RKO (cell line): ENCODE measurements at regions not wholly inside any gene's neighbourhood (a gene's known extent, or its start where the extent isn't known, plus 50 kb on each side); places are given as distances from the start of the nearest gene placed in this dataset.
"Not testable (repeated sequence)": the region's sequence is repeated elsewhere in the genome, so short reads cannot be mapped to it uniquely, and the experiment has no call there.

Source experiments
- DNase-seq: peaks from one replicate; pipeline ENCODE4 v3.0.0-alpha.2; 2016; ENCODE audit warnings: low spot score

- DNase-seq, result no peak
Measured at GRCh38 chr7:19376538-19376937, 231.3 kb upstream of the FERD3L start.

GRCh38 chr7:19375976-19376375 lies 230.8 kb upstream of the FERD3L start:
- no peak for DNase-seq

DNA sequence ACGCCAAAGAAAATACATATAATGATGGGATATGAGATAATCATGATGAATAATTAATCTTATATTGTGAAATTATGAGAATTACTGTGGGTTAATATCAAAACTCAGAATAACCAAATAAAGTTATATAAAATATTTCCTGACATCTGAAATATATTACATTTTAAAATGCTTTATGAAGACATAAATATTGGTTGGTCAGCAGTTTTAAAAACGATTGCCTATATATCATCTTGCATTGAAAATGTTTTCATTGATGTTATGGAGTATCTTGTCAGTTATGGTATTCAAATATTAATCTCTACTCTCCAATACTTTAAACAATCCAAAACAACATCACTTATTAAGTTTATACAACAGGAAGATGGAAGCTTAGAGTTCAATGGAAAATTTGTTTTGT lies 228.1 kb upstream of the FERD3L start:
- DNase-seq, result no peak

GRCh38 chr7:19369806-19370205 lies 224.6 kb upstream of the FERD3L start:
- DNase-seq, result no peak

DNA sequence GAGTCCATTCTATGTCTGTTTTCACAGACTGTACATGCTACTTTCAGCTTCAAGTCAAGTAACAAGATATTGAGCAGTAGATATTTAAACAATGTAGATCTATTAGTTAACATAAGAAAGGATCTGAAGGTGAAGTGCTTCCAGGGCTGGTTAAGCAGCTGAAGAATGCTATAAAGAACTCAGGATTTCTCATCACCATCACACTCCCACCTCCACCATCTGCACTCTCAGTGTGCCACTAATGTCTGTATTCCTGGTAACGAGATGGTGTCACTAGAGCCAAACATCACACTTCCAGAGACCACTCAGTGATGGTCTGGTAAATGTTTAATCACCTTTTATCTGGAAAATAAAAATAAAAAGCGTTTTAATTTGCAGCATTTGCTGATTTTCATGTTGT lies 224.0 kb upstream of the FERD3L start:
- no peak for DNase-seq

GRCh38 chr7:19368491-19368925 lies 223.3 kb upstream of the FERD3L start:
- no peak for DNase-seq

DNA sequence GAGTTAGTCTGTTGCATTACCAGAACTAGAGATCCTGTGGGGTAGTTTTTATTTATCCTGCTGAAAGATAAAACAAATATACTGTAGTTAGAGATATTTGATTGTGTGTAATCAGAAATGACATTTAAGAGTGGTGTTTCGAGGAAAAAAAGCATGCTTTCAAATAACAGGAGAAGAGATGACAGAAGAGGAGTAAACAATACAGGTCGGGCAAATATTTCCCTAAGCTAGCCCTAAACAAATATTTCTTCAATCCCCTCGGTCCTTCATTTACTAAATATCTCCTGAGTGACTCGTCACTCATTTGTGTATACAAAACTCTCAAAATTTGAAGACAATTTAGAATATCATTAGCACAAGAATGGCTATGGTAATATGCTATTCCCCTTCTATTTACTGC lies 219.7 kb upstream of the FERD3L start:
- DNase-seq, result no peak

GRCh38 chr7:19362099-19362498 lies 216.9 kb upstream of the FERD3L start:
- peak; percentile 14 for DNase-seq

DNA sequence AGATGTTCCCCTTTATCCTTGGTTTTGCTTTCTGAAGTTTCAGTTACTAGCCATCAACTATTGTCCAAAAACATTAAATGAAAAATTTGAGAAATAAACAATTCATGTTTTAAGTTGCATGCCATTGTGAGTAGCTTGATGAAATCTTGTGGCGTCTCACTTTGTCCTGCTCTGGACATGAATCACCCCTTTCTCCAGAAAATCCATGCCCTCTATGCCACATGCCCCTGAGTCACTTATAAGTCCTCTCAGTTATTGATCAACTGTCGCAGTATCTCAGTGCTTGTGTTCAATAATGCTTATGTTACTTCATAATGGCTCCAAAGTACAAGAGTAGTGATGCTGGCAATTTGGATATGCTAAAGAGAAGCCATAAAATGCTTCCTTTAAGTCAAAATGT lies 208.0 kb upstream of the FERD3L start:
- no peak for DNase-seq

DNA sequence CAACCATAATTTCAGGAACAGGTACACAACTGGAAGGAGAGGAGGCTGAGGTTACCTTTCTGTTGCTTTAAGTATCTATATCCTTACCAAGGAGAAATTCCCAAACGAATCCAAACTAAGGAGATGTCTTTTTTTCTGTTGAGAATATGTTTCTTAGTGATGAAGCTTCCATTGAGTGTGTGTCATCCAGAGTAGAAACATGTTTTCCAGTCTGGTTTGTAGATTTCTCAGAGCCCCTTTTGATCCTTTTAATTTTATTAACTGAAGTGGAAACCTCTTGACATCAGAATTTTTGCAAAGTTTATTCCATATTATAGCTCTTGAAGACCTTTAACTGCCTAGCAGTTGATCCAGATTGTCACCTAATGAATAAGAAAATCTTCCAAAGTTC lies 207.1 kb upstream of the FERD3L start:
- no peak for DNase-seq

GRCh38 chr7:19351341-19352304 lies 206.4 kb upstream of the FERD3L start:
- DNase-seq, result no peak

DNA sequence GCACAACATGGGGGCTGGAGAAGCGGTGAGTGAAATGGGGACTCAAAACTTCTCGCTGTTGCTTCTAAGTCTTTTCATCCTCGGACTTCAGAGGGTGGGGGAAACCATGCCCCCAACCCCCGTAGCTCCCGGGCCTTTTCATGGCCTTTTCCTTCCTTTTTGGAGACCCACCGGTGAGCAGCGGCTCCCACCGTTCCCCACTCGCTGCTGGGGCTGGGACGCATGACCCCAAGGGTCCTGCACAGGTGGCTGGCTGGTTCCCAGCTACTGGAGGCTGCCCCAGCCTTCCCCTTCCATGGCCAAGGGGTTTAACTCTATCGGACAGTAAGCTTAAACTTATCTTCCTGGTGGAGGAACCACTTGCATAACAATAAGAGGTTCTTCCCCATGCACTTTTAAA lies 194.3 kb upstream of the FERD3L start:
- no peak for DNase-seq

DNA sequence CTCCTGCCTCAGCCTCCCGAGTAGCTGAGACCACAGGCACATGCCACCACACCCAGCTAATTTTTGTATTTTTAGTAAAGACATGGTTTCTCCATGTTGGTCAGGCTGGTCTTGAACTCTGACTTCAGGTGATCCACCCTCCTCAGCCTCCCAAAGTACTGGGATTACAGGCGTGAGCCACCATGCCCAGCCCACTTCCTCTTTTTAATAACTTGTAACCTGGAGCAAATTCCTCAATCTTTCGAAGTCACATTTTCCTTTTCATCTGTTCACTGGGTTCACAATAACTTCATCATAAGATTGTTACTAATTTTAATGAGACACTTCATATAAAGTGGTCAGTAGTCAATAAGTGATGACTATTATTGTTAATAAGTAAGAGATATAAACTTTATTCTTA lies 193.3 kb upstream of the FERD3L start:
- DNase-seq, result not testable (repeated sequence)

DNA sequence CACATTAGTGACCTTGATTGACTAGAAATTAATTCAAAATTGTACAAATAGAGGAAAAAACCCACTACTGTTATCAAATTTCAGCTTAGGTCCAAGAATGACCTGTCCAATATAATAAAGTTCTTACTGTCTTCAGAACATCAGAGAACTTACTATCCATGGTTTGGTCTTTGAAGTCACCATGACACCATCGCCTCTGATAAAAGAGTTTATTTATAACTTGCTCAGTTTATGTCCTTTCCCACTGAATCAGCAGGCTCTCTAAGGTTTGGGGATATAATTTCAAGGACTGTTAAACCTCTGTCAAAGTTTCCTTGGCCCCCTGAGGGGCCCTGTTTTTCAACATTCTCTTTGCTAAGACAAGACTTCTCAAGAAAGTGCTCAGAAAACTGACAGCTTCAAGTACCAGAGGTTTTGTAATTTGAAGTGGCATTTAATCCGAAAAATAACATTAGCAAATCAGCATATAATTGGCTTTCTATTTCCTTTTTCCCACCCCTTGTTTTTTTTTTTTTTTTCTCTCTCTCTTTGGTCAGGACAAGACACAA lies 191.7 kb upstream of the FERD3L start:
- no peak for DNase-seq

DNA sequence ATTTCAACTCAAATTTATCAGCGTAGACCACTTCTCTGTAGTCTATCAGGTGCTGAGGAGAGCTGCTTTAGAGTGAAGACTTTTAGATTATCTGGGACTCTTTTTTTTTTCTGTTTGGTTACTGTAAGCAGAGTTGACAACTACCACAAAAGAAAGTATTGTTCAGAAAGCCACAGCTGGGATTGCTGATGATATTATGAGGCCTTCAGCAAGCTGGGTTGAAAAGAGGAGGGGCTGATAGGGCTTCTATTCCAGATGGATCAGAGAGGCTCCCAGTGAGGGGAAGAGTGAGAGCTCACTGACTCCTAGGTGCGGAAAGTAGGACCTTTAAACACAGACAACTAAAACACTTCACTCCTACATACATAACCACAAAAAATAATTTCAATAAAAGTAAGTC lies 188.5 kb upstream of the FERD3L start:
- DNase-seq, result no peak

DNA sequence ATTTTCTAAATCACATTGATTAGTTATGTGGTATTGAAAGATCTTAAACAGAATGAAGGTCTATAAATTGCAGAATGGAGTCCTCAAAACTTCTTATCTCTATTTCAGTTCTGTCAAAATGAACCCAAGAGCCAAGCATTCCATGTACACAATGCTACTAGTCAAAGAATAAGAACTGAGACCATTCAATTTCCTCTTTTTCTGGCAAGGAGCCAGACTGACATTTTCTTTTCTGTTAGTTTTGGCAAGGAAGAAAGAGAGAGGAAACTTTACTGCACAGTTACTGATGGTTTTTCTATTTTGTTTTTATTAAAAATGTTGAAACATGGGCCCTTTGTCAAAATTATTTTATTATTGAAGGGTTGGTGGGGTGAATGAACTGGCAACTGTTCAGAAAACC lies 181.8 kb upstream of the FERD3L start:
- DNase-seq, result no peak

DNA sequence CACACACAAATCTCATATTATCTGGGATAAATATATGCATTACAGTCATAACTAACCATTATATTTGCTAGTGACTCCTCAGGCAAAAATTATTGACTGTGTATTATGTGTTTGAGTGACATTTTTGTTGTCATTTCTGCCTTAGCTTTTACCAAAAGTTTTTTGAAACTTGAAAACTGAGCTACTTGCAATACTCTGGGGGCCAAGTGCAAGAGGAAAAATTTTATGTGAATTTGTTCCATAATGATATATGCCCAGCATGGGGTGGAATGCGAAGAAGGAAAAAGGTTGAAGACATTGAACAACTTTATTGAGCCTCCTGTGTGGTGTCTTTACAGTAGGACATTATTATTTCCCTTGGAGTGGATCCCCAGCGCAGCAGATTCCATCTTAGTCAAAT lies 176.8 kb upstream of the FERD3L start:
- DNase-seq, result no peak

GRCh38 chr7:19318287-19318686 lies 173.1 kb upstream of the FERD3L start:
- no peak for DNase-seq

- DNase-seq, result no peak
Measured at GRCh38 chr7:19317461-19317860, 172.2 kb upstream of the FERD3L start.

DNA sequence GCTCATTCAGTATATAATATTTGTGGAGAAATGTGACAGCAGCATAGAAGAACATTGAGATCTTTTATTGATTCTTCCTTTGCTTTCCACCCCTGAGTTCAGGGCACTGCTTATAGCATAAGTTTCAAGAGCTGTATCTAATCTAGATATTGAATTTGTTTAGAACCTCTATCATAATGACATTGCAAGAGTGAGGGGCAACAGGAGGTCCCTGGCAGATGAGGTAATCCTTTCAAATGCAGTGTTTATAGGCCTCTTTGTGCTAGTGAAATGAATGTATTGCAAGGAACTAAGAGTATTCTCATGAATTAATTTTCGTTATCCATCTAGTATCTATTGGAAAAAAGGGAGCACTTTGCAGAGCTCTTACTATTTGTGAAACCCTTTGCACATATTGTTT lies 167.2 kb upstream of the FERD3L start:
- DNase-seq, result no peak

DNA sequence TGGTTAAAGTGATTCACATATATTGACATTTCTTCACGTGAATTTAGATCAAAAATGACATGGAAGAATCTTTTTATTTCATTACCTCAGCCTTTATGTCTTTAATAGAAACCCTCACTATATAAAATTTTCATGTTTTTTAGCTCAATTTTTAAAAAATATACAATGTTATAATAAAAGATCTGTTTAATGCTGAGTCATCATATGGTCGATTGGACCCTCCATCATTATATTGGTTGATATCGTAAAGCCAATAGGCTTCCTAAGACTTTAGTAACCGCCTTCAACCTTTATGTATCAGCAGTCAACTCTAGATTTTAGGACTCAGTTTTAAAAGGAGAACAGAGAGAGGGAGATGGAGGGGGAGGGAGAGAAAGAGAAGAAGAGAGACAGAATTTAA lies 162.3 kb upstream of the FERD3L start:
- DNase-seq, result no peak

DNA sequence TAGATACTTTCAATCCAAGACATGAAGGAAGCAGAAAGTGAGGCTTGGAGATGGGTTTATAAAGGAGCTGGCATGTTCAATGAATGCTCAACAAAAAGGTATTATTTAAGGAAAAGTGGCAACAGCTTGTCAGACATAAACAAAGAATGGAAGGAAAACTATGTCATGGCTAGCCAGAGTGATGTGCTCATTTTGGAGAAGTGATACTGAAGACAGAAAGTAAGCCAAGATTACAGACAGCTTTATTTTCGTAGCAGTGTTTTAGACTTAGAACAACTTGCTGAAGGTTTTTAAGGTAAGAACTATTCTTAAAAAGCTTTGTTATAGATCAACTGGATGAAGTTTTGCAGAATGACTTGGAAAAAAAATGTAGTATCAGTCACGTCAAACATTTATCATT lies 160.5 kb upstream of the FERD3L start:
- DNase-seq, result no peak

DNA sequence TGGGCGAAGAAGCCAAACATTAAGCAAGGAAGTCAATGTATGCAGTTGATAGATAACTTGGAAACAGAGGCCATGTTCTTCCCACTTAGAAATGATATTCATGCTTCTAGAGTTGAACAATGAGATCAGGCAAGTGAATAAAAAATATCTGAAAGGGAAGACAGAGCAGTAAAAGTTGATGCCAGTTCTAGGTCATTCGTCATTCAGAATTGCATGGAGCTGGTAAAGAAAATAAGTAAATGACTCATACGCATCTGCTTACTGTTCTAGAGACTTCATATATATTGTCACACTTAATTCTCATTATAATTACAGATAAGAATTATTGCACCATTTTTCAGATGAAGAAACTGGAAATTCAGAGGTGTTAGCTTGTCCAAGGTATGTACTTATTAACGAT lies 158.9 kb upstream of the FERD3L start:
- DNase-seq, result no peak

DNA sequence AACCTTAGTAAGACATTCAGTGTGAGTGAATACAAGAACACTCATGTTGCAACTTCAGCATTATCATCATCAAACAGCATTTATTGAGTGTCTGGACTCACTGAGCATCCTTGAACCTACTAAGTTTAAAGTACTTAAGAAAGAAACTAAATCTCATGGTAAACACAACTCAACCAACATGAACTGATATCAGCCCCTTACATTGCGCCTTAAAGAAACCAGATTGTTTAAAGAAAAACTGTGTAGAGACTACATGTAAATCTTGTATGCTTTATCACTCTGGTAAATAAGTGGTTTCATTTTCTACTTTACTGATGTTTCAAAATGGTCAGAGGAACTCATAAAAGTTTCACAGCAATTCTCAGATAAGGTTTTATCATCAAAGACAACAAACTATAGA lies 157.5 kb upstream of the FERD3L start:
- no peak for DNase-seq
